ENCODE measurements at regions not wholly inside any gene's neighbourhood (a gene's known extent, or its start where the extent isn't known, plus 50 kb on each side); places are given as distances from the start of the nearest gene placed in this dataset.

DNA sequence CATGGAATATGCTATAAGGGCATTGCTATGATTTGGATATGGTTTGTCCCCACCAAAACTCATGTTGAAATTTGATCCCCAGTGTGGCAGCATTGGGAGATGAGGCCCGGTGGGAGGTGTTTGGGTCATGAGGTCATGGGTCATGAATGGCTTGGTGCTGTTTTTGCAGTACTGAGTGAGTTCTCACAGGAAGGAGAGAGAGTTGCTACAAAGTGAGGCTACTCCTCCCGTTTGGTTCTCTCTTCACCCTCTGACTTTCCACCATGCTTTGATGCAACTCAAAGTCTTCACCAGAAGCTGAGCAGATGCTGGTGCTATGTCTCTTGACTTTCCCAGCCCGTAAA is 388.1 kb upstream of the TMPO start:
- no peak overlapping the region for H3K4me3 ChIP-seq (ENCODE audit: low read depth, low read length)
- TF ChIP-seq, protein P1, sequence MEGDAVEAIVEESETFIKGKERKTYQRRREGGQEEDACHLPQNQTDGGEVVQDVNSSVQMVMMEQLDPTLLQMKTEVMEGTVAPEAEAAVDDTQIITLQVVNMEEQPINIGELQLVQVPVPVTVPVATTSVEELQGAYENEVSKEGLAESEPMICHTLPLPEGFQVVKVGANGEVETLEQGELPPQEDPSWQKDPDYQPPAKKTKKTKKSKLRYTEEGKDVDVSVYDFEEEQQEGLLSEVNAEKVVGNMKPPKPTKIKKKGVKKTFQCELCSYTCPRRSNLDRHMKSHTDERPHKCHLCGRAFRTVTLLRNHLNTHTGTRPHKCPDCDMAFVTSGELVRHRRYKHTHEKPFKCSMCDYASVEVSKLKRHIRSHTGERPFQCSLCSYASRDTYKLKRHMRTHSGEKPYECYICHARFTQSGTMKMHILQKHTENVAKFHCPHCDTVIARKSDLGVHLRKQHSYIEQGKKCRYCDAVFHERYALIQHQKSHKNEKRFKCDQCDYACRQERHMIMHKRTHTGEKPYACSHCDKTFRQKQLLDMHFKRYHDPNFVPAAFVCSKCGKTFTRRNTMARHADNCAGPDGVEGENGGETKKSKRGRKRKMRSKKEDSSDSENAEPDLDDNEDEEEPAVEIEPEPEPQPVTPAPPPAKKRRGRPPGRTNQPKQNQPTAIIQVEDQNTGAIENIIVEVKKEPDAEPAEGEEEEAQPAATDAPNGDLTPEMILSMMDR (IDR thresholded peaks at IDR 0.05; ENCODE audit: borderline replicate concordance, insufficient read depth, low read depth, low read length), result no peak

DNA sequence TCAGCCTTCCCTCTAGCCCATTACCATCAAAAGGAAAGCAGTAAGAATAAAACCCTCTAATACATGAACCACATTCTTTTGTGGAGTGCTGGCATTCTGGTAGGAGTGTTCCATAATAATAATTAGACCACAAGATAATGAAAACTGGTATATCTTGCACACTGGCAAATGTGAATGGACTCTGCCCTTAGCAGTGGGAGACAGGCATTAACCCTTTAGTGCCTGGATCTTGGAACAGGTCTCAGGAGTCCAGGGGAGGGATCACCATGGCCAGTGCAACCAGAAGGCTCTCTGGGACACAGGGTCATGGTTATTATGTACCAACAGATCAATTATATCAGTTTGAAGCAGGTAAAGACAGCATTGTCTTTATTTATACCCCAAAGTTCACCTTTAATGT is 387.5 kb upstream of the TMPO start:
- no peak overlapping the region for H3K4me3 ChIP-seq (ENCODE audit: low read depth, low read length)
- TF ChIP-seq, protein P1 (IDR thresholded peaks at IDR 0.05; ENCODE audit: borderline replicate concordance, insufficient read depth, low read depth, low read length), result no peak

DNA sequence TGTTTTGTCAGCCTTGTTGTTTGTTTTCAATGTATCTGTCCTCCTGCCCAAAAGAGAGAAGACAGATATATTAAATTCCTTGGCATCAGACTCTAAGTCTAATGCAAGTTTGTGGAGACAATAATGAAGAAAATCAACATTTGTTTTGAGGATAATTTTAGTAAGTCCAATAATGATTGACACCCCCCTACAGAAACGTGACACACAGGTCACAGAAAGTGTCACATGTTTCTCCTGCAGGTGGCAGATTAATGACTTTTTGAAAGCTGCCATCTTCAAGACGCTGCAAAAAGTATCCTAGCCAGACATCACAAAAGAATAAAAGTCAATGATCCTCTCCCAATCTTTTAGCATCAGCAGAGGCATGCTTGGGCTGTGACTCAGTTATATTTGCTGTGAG is 378.8 kb upstream of the TMPO start:
- TF ChIP-seq, protein P1 (IDR thresholded peaks at IDR 0.05; ENCODE audit: borderline replicate concordance, insufficient read depth, low read depth, low read length), result no peak
- no peak overlapping the region for H3K4me3 ChIP-seq (ENCODE audit: low read depth, low read length)

DNA sequence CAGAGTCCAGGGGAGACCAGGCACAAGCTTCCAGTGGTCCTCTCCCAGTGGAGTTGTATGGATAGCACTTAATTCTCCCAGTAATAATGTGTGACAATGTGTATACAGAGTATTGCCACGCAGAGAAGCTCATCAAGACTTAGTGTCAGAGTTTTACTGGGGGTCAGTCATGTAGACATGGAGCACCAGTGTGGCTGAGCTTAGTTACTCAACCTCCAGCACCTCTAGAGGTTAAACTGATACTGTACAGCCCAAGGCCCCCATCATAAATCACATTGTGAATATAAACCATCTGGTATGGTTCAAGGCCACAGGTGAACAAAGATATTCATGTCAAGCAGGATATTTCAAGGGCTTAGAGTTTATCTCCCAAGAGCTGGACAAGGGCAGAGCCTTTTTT is 378.1 kb upstream of the TMPO start:
- TF ChIP-seq, protein P1 (IDR thresholded peaks at IDR 0.05; ENCODE audit: borderline replicate concordance, insufficient read depth, low read depth, low read length), result no peak
- no peak overlapping the region for H3K4me3 ChIP-seq (ENCODE audit: low read depth, low read length)

DNA sequence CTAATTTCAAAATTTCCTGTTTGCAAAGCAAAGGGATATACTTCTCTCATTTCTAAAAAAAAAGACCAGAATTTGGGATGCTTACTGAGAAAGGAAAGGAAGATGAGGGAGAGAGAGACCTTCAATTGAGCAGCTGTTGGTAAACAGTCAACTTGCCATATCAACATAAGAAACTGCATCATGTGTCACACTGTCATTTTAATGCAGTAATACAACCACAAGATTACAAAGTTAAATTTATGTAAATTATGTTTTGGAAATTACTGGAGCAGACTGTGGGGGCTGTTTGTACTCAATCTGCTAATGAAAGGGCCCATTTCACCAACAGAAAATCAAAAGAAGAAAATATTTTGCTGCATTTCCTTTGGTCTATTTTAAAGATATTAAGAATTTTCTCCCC is 370.4 kb upstream of the TMPO start:
- TF ChIP-seq, protein P1 (IDR thresholded peaks at IDR 0.05; ENCODE audit: borderline replicate concordance, insufficient read depth, low read depth, low read length), result no peak
- H3K4me3 ChIP-seq (ENCODE audit: low read depth, low read length), result no peak overlapping the region

DNA sequence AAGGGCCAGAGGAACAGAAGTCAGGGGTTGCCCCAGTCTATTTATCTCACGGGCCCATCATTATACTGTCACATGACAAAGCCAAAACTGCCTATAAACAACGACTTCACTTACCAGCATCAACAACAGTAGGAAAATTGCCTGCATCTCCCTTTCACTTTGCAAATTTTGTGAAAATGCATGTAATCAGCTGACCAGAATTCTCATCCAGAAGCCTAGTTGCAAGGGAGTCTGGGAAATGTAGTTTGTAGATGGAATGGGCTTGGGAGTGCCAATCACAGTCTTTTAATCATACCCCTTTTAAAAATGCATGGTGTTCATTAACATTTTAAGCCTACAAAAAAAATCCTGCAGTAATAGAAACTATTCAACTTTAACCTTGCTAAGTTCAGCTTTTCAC is 369.3 kb upstream of the TMPO start:
- no peak overlapping the region for H3K4me3 ChIP-seq (ENCODE audit: low read depth, low read length)
- TF ChIP-seq, protein P1 (IDR thresholded peaks at IDR 0.05; ENCODE audit: borderline replicate concordance, insufficient read depth, low read depth, low read length), result no peak

DNA sequence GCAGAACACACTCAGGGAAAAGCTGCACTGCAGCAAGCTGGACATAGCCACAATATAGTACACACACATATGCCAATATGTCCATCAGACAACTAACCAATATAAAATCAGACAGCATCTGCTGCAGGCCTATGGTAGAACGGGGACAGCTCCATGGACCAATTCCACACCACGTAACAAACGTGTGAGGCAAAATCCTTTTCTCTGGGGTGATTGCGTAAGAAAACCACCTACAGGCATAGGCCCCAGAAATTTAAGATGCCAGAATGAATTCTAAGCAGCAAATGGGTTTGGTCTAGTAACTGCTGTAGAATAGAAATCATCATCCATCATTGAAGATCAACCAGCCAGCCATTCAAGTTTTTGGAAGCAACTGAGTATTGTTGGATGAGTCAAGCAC is 368.9 kb upstream of the TMPO start:
- no peak overlapping the region for H3K4me3 ChIP-seq (ENCODE audit: low read depth, low read length)
- TF ChIP-seq, protein P1 (IDR thresholded peaks at IDR 0.05; ENCODE audit: borderline replicate concordance, insufficient read depth, low read depth, low read length), result no peak

Measured in GM12875 (cell line).